ENCODE measurements at regions not wholly inside any gene's neighbourhood (a gene's known extent, or its start where the extent isn't known, plus 50 kb on each side); places are given as distances from the start of the nearest gene placed in this dataset.

DNA sequence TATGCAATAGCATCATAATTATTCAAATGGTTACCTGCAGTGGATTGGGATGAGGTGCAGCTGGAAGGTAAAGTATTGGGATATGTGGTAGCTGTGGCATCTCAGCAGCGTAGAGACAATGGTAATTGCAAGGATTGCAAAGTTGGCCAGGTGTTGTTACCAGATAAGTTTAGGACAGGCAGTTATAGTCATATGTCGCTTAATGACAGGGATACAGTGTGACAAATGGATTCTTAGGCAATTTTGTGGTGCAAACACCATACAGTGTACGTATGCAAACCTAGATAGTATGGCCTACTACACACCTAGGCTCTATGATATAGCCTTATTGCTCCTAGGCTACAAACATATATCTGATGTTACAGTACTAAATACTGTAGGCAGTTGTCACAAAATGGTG is 163.5 kb upstream of the LYZL2 start:
- DNase-seq = no peak

DNA sequence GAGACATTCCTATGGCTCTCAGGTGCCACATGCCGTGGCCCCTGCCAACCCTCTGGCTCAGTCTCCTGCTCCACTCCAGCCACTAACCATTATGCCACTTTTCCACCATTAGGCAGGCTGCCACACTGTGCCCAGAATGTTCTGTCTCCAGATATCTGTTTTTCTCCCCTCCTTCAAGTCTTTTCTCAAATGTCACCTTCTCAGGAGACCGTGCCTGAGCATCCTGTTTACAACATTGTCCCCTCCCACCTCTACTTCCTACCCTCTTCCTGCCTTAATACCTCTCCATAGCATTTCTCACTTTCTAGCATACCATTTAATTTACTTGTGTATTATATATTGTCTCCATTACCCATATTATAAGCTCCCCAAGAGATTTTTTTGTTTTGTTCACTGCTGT is 162.5 kb upstream of the LYZL2 start:
- DNase-seq = no peak

- no peak for DNase-seq
Observed at GRCh38 chr10:30791197-30791611, 161.7 kb upstream of the LYZL2 start.

GRCh38 chr10:30789806-30790205 is 160.3 kb upstream of the LYZL2 start:
- no peak for DNase-seq

- DNase-seq = no peak
Observed at GRCh38 chr10:30788307-30788706, 158.8 kb upstream of the LYZL2 start.

- no peak for DNase-seq
Observed at GRCh38 chr10:30786906-30787305, 157.4 kb upstream of the LYZL2 start.

GRCh38 chr10:30786131-30786530 is 156.6 kb upstream of the LYZL2 start:
- no peak for DNase-seq

DNA sequence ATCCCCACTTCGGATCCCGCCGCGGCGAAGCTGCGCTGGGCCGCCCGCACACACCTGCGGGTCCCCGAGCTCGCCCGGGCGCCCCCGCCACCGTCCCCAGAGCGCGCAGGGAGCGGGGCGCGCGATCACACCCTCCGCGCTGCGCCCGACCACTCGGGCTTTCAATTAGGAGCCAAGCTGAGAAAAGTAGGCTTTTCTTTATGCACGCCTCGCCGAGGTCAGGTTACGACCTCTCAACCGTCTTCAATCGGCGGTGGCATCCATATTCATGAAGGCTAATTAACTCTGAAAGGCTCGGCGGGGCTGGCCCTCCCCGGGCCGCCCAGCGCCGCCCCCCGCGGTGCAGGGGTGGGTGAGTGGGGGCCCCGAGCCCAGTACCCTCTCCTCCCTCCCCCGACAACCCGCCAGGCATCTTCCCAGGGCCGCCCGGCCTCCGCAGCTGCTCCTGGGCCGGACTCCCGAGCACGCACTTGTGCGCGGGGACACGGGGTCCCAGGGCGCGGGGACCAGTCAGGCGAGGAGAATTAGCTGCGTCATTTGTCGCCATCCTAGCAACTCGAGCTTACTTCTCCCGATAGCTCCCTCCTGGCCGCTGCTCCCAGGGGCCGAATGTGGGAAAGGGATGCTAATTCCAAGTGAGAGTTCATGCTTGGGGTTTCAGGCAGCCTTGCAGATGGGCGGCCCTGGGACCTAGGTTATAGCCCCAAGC is 155.5 kb upstream of the LYZL2 start:
- DNase-seq = no peak

- DNase-seq = no peak
Observed at GRCh38 chr10:30784524-30784896, 155.0 kb upstream of the LYZL2 start.

- peak; percentile 76 for DNase-seq
Observed at GRCh38 chr10:30783939-30784501, 154.5 kb upstream of the LYZL2 start.

- DNase-seq = no peak
Observed at GRCh38 chr10:30782537-30783461, 153.2 kb upstream of the LYZL2 start.

DNA sequence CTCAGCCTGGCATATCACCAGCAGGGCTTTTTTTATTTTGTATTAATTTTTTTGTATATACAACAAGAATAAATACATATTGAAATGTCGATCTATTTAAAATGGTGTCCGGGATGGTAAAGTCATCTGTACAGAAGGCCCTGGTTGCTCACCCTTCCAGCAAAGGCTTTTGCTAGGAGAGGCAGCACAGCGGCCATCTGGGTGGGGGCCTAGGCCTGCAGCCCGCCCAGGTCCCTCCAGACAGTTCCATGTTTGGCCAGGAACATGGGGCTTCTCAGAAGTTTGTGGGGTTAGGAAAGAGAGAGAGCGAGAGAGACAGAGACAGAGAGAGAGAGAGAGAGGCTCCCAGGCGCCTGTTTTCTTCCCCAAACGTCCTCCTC is 152.6 kb upstream of the LYZL2 start:
- DNase-seq = no peak

DNA sequence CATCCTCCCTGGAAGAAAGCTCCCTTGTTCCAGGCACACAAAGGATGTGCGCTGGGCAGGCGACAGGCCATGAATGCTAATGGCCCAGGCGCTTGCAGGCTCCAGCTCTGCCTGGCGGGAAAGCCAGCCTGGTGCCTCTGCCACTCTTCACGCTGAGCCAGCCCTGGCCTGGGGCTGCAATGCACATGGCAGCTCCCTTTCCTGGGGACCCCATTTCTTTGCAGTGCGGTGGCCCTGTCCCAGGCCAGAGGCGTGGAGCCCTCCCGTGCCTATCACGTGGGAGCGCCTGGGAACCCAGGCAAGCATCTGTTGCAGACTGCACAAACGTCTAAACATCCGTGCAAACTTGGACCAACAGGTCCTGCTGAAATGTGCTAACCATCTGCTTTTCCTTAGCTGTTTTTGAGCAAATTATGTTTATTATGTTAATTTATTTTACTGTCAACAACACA is 152.1 kb upstream of the LYZL2 start:
- DNase-seq = no peak

DNA sequence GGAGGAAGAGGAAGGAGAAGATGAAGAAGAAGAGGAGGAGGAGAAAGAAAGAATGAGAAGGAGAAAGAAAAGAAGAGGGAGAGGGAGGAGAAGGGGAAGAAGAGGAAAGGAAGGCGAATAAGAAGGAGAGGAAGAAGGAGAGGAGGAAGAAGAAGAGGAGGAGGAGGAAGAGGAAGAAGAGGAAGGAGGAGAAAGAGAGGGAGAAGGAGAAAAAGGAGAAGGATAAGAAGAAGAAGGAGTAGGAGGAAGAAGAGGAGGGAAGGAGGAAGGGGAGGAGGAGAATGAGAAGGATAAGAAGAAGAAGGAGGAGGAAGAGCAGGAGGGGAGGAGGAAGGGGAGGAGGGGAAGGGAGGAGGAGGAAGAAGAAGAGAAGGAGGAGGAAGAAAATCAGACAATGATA is 149.2 kb upstream of the LYZL2 start:
- DNase-seq = no peak

GRCh38 chr10:30775779-30776591 is 146.4 kb upstream of the LYZL2 start:
- no peak for DNase-seq

- DNase-seq = no peak
Observed at GRCh38 chr10:30774261-30774660, 144.7 kb upstream of the LYZL2 start.

DNA sequence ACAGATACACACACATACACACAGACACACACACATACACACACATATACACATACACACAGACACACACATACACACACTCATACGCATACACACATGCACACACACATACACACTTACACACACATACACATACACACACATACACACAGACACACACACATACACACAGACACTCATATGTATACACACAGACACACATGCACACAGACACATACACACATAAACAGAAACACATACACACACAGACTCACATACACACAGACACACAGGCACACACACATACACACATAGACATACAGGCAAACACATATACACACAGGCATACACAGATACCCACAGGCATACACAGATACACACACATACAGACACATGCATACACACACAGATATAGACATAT is 143.9 kb upstream of the LYZL2 start:
- no peak for DNase-seq

GRCh38 chr10:30770816-30771215 is 141.3 kb upstream of the LYZL2 start:
- DNase-seq = no peak

- no peak for DNase-seq
Observed at GRCh38 chr10:30770229-30770628, 140.7 kb upstream of the LYZL2 start.

DNA sequence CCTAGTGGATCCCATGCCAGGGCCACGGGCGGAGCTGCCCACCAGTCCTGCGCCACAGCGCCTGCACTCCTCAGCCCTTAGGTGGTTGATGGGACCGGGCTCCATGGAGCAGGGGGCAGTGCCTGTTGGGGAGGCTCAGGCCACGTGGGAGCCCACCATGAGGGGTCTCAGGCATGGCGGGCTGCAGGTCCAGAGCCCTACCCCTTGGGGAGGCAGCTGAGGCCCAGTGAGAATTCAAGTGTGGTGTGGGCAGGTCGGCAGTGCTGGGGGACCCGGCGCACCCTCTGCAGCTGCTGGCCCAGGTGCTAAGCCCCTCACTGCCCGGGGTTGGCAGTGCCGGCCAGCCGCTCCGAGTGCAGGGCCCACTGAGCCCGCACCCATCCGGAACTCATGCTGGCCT is 139.8 kb upstream of the LYZL2 start:
- DNase-seq = no peak

DNA sequence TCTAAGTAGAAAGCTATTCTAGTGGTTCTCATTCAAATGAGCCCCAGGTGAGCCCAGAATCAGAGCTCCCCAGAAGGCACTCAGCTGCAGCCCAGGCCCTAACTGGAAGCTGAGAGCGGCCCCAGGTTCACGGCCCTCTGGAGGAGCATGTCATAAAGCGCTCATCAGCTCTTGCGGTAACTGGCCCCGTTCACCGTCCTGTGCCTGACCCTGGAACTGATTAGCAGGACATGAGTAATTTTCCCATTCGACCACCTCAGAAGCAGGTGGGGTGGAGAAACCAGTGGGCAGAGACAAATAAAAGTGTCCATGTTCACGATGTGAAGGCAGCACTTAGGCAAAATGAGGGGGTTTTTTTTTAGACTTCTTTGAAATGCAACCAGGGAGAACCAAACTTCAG is 136.1 kb upstream of the LYZL2 start:
- no peak for DNase-seq

DNA sequence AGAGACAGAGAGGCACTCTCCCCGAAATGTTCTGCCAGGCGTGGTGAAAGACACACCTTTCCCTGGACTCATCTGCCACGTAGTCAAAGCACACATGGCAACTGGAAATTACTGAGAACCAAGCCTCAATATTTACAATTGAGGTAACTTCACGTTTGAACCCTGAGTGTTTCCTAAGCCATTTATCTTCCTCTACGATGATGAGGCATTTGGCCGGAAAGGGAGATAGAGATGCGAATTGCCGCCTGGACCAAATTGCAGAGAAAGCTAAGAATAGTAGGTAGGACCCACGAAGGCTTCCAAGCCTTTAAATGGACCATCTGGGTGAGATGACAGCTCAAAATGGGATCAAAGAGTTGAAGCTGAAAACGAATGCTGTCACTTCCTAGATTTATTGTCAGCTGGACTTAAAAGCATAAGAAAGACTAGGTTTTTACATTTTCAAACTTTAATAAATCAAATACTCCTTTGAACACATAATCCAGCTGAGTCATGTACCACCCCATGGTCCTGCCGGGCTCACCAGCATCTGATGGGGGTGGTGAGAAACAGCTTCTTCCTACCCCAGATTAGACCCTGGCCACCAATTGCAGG is 135.6 kb upstream of the LYZL2 start:
- DNase-seq = no peak

GRCh38 chr10:30763918-30764317 is 134.4 kb upstream of the LYZL2 start:
- DNase-seq = no peak

Data from T-helper 9 cell (primary cell).